OCI-LY7 (cell line): ENCODE measurements at regions not wholly inside any gene's neighbourhood (a gene's known extent, or its start where the extent isn't known, plus 50 kb on each side); places are given as distances from the start of the nearest gene placed in this dataset.

Source experiments
- EZH2phosphoT487 ChIP-seq: fragments of 200-600 bp; sonication (generic); IDR thresholded peaks from 2 replicates; pipeline ENCODE4 v1.6.1; 2018; ENCODE audit warnings: low read depth, borderline replicate concordance, mild to moderate bottlenecking, mixed run types, antibody characterized with exemption, low read length, moderate library complexity, mixed read lengths
- TF ChIP-seq, protein P1 (sequence below): fragments of 200-600 bp; sonication (generic); conservative IDR thresholded peaks from 2 replicates; pipeline ENCODE4 v1.5.1; 2014; ENCODE audit warnings: mild to moderate bottlenecking, antibody characterized with exemption, low read length, moderate library complexity, mixed read lengths

DNA sequence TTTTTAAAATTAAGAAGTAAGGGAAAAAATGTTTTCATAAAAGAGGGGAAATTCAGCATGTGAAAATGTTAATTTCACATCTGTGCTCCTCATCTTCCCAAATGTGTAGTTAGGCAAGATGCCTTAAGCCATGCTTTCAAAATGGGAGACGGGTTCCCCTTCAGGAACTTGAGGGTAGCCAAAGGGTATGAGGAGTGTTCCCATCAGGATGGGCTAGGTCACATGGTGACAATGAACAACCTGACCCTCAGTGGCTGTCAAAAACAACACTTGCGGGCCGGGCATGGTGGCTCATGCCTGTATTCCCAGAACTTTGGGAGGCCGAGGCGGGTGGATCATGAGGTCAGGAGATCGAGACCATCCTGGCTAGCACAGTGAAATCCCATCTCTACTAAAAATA, 178.0 kb downstream of the ACTL7B start:
- TF ChIP-seq, protein P1, sequence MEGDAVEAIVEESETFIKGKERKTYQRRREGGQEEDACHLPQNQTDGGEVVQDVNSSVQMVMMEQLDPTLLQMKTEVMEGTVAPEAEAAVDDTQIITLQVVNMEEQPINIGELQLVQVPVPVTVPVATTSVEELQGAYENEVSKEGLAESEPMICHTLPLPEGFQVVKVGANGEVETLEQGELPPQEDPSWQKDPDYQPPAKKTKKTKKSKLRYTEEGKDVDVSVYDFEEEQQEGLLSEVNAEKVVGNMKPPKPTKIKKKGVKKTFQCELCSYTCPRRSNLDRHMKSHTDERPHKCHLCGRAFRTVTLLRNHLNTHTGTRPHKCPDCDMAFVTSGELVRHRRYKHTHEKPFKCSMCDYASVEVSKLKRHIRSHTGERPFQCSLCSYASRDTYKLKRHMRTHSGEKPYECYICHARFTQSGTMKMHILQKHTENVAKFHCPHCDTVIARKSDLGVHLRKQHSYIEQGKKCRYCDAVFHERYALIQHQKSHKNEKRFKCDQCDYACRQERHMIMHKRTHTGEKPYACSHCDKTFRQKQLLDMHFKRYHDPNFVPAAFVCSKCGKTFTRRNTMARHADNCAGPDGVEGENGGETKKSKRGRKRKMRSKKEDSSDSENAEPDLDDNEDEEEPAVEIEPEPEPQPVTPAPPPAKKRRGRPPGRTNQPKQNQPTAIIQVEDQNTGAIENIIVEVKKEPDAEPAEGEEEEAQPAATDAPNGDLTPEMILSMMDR, result no peak
- TF ChIP-seq EZH2phosphoT487, result no peak
